NCI-H2081 (cell line): ENCODE measurements at regions not wholly inside any gene's neighbourhood (a gene's known extent, or its start where the extent isn't known, plus 50 kb on each side); places are given as distances from the start of the nearest gene placed in this dataset.
"Not testable (repeated sequence)": the region's sequence is repeated elsewhere in the genome, so short reads cannot be mapped to it uniquely, and the experiment has no call there.

ENCODE experiments used
- DNase-seq, 2 experiments: peaks; one replicate each; lab custom pipeline; 2025; lab: John Stamatoyannopoulos, UW

- no peak for DNase-seq
Measured at GRCh38 chr18:30819619-30820018, 222.9 kb downstream of the DSC3 start.

GRCh38 chr18:30814446-30814845 is 228.1 kb downstream of the DSC3 start:
- no peak for DNase-seq

GRCh38 chr18:30811580-30811979 is 231.0 kb downstream of the DSC3 start:
- DNase-seq, result no peak

- no peak for DNase-seq
Measured at GRCh38 chr18:30810580-30810979, 232.0 kb downstream of the DSC3 start.

DNA sequence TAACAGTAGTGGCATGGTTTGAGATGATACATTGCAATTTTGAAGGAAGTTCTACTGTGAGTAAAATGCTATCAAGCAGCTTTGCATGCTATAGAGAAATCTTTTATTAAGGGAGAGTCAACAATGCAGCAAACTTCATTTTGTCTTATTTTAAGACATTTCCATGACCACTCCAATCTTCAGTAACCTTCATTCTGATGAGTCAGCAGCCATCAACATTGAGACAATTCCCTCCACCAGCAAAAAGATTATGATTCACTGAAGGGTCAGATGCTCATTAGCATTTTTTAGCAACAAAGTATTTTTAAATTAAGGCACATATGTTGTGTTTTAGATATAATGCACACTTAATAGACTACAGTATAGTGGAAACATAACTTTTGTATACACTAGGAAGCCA is 235.7 kb downstream of the DSC3 start:
- DNase-seq, result no peak

- DNase-seq, result no peak
Measured at GRCh38 chr18:30800800-30801199, 241.7 kb downstream of the DSC3 start.

GRCh38 chr18:30792051-30792450 is 250.5 kb downstream of the DSC3 start:
- DNase-seq, result no peak

DNA sequence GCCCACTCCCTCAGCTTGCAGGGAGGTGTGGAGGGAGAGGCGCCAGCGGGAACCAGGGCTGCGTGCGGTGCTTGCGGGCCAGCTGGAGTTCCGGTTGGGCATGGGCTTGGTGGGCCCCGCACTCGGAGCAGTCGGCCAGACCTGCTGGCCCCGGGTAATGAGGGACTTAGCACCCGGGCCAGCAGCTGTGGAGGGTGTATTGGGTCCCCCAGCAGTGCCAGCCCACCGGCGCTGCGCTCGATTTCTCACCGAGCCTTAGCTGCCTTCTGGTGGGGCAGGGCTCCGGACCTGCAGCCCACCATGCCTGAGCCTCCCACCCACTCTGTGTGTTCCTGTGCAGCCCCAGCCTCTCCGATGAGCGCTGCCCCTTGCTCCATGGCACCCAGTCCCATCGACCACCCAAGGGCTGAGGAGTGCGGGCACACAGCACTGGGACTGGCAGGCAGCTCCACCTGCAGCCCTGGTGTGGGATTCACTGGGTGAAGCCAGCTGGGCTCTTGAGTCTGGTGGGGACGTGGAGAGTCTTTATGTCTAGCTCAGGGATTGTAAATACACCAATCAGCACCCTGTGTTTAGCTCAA is 254.0 kb downstream of the DSC3 start:
- not testable (repeated sequence) for DNase-seq

DNA sequence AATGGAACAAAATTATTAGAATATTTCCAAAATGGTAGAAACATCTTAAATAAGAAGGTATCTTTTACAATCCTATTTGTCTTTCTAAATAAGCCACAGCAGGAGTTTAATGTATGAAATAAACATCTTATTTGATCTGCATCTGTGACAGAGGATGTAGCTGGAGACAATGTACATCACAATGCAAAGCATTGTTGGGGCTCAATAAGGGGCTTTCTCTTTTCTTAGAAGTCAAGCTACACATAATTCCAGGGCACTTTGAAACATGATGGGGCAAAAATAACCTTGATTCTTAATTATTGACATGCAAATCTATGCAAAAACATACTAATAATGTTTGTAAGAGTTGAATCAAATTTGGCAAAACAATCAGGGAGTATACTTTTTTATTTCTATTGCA is 255.1 kb downstream of the DSC3 start:
- no peak for DNase-seq

DNA sequence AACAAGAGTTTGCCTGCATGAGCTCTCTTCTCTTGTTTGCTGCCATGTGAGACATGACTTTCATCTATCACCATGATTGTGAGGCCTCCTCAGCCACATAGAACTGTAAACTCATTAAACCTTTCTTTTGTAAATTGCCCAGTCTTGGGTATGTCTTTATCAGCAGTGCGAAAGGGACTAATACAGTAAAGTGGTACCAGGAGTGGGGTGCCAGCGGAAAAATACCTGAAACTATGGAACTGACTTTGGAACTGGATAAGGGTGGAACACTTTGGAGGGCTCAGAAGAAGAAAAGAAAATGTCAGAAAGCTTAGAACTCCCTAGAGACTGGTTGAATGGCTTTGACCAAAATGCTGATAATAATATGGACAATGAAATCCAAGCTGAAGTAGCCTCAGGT is 260.9 kb downstream of the DSC3 start:
- DNase-seq, result no peak

- no peak for DNase-seq
Measured at GRCh38 chr18:30775629-30776028, 266.9 kb downstream of the DSC3 start.

DNA sequence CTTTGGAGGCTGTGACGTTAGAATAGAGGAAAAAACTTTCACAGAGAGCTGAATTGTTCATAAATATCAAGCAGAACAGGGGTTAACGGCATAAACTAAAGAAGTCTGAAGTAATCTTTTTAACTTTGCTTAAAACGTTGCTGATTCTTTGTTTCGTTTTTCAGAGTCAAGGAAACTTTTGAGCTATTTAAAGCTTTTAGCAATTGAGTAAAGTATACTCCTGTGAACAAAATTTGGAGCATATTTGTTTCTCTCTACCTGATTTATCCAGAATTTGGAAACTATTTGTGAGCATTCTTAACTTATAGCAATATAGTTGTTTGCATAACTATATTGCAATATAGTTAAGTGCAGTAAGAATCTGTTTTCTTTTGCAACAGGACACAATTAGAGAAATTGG is 270.4 kb downstream of the DSC3 start:
- DNase-seq, result not testable (repeated sequence)

- no peak for DNase-seq
Measured at GRCh38 chr18:30766053-30766452, 276.5 kb downstream of the DSC3 start.

DNA sequence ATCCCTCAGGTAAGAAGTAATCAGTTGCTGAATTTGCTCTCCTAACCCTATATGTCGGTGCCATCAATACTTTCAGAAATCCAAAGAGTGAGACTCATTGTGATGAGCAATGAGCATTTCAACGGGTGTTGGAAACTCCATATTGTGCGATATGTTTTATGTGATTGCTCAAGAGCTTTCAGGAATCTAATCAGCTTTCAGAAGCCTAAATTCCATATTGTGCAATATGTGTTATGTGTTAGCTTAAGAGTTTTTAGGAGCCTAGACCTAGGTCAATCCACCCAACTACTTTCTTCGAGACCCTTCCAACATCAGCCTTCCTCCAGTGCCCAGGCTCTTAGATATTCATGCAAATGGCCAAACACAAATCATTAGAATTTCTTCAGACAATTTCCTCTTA is 277.3 kb downstream of the DSC3 start:
- DNase-seq, result no peak

GRCh38 chr18:30763902-30764350 is 278.6 kb downstream of the DSC3 start:
- DNase-seq, result no peak

DNA sequence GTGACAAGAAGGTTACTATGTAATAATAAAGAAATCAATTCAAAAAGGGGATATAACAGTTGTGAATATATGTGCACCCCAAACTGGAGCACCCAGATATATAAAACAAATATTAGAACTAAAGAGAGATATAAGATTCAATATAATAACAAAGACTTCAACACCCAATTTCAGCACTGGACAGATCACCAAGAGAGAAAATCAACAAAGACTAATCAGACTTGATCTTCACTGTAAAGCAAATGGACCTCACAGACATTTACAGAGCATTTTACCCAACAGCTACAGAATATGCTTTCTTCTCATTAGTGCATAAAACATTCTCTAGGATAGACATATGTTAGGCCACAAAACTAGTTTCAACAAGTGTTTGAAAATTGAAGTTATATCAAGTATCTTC is 287.7 kb downstream of the DSC3 start:
- no peak for DNase-seq

GRCh38 chr18:30748541-30748940 is 294.0 kb downstream of the DSC3 start:
- no peak for DNase-seq

DNA sequence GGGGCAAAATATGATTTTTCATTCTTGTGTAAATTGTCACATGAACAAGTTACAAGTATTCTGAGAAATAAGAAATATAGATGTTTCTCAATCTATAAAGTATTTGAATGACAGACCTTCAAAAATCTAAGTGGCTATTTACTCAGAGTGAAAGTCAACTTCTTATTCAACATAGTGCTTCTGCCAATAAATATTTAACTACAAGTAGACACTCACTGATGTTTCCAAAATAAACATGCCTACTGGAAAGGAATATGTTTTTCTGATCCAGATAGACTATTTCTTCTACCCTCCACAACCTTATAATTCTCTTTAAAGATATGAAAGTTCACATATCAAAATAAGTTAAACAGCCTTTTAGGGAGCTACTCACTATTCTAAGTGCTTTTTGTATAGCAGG is 296.3 kb downstream of the DSC3 start:
- DNase-seq, result no peak

GRCh38 chr18:30743033-30743432 is 299.5 kb downstream of the DSC3 start:
- no peak for DNase-seq

GRCh38 chr18:30730915-30731314 is 311.6 kb downstream of the DSC3 start:
- DNase-seq, result no peak

DNA sequence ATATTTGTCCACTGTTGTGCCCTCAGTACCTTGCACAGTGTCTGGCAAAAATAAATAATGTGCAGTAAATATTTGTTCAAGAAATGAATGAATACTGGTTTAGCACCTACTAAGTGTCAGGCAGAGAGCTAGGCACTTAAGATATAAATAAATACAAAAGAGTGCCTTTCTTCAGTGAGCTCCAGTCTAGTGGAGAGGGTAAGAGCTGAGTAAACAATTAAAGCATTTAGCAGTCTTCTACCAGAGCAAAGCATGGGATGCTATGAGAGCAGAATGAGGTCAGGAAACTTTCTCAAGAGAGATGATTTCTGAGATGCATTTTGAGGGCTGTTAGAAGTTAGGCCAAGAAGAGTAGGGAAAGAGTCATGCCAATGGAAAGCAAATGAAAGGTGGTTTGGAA is 314.7 kb downstream of the DSC3 start:
- no peak for DNase-seq

DNA sequence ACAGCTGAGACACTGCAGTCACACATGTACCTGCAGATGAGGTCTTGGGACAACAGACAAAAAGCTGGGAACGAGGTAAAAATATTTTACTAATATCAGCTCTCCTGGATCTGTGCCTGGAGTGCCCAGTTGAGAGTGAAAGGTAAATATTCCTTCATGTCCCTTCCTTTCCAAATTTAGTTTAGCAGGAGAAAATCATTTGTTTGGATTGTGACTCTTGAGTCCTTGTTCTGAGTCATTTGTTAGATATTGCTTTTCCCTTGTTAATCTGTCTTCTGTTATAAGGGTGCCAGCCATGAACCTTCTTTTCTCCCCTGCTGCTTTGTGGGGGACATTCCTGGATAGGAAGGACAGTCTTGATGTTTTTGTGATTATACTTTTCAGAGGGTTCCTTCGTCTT is 329.2 kb downstream of the DSC3 start:
- no peak for DNase-seq

DNA sequence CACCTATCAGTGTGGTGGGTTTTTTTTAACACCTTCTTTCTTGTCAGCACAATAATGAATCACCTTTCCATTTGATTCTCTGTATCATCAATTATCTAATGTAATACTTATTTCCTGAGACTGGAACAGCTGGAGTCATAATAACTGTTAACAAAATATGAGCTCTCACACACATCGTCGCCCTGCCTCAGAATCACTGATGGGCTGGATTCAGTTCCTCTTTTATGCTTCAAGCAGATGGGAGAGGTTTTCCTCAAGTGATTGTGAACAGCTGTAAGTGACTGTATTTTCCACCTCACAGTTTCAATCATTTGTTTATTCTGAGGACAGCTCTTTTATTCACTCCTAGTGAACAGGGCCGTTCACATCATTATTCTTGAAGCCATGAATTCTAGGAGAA is 330.2 kb downstream of the DSC3 start:
- DNase-seq, result no peak

- DNase-seq, result no peak
Measured at GRCh38 chr18:30709595-30709994, 332.9 kb downstream of the DSC3 start.

GRCh38 chr18:30705943-30706342 is 336.6 kb downstream of the DSC3 start:
- no peak for DNase-seq
